ENCODE measurements at regions not wholly inside any gene's neighbourhood (a gene's known extent, or its start where the extent isn't known, plus 50 kb on each side); places are given as distances from the start of the nearest gene placed in this dataset.

GRCh38 chr15:96678386-96678785, 347.9 kb downstream of the NR2F2 start:
- CTCF ChIA-PET (ENCODE audit: low intra/inter-chr PET ratio, low total read pairs) = no interaction called here

GRCh38 chr15:96687388-96688107, 357.0 kb downstream of the NR2F2 start:
- 2% methylated on average over 5 of the region's 5 CpGs for WGBS (ENCODE audit: low lambda C conversion rate)
- TF ChIP-seq MBNL3 (CRISPR knock-in tag; conservative IDR thresholded peaks at IDR 0.05) (no peak), GRHL1 (CRISPR knock-in tag; conservative IDR thresholded peaks at IDR 0.05) (no peak), NR2F1 (CRISPR knock-in tag; IDR thresholded peaks at IDR 0.05) (no peak), KDM4B (CRISPR knock-in tag; IDR thresholded peaks at IDR 0.05) (no peak), THAP9 (CRISPR knock-in tag; IDR thresholded peaks at IDR 0.05; ENCODE audit: borderline replicate concordance) (no peak), ZNF776 (CRISPR knock-in tag; IDR thresholded peaks at IDR 0.05) (no peak), DNMT3B (CRISPR knock-in tag; conservative IDR thresholded peaks at IDR 0.05) (no peak)

More at GRCh38 chr15:96678386-96678785, 347.9 kb downstream of the NR2F2 start:
- POLR2A ChIA-PET = no interaction called here
- intact Hi-C loops (cut with micrococcal nuclease; ENCODE audit: unreplicated experiment) (no loop called here), in situ Hi-C loops (cut with HindIII; ENCODE audit: extremely low pct_ligation_motif_present, low pct_unique_long_range_greater_than_20kb) (no loop called here)
- Histone ChIP-seq H3K4me1 (ENCODE audit: insufficient read depth, low read length) (no peaks in the 10 kb centered on the region), H3K9ac (ENCODE audit: insufficient read depth, low read depth, low read length) (no peak overlapping the region), H3K9me3 (ENCODE audit: low read length) (peaks cover 12% of the 10 kb centered on the region), H3K4me2 (ENCODE audit: low read depth, low read length) (no peak overlapping the region), H3K79me2 (ENCODE audit: insufficient read depth, low read length) (no peaks in the 10 kb centered on the region), H3K36me3 (replicated peaks in 1 of 2; ENCODE audit: control insufficient read depth in 1 of 2, insufficient read depth in 2 of 2, low read length in 2 of 2) (no peaks in the 10 kb centered on the region), H3K27me3 (ENCODE audit: control insufficient read depth in 1 of 2, insufficient read depth in 2 of 2, low read length in 2 of 2) (no peaks in the 10 kb centered on the region), H4K20me1 (ENCODE audit: insufficient read depth, low read length) (no peaks in the 10 kb centered on the region), H2AFZ (ENCODE audit: low read length) (no peak overlapping the region), H3K27ac (ENCODE audit: extremely low read length, insufficient read depth, low read length) (no peak overlapping the region), H3K4me3 (replicated peaks in 1 of 3; ENCODE audit: insufficient read depth in 1 of 3, low read depth in 2 of 3, low read length in 3 of 3) (no peak overlapping the region)
- ATAC-seq = no peak
- 0% methylated on average over 3 of the region's 3 CpGs for WGBS (ENCODE audit: low lambda C conversion rate)
- BruUV-seq (replicated peaks) = no TSS peak
- FAIRE-seq = no peak
- no peak for DNase-seq (ENCODE audit: low spot score)
- TF ChIP-seq SIN3B (IDR thresholded peaks at IDR 0.05; ENCODE audit: low read length) (no peak), HIVEP1 (CRISPR knock-in tag; IDR thresholded peaks at IDR 0.05) (no peak), ZNF549 (CRISPR knock-in tag; IDR thresholded peaks at IDR 0.05) (no peak), BORCS8-MEF2B (CRISPR knock-in tag; IDR thresholded peaks at IDR 0.05) (no peak), SMARCE1 (IDR thresholded peaks at IDR 0.05; ENCODE audit: borderline replicate concordance) (no peak), ZBTB38 (CRISPR knock-in tag; IDR thresholded peaks at IDR 0.05) (no peak), ZNF607 (CRISPR knock-in tag; IDR thresholded peaks at IDR 0.05; ENCODE audit: borderline replicate concordance) (no peak), ZNF10 (CRISPR knock-in tag; IDR thresholded peaks at IDR 0.05; ENCODE audit: borderline replicate concordance, low read depth) (no peak), ZC3H4 (CRISPR knock-in tag; IDR thresholded peaks at IDR 0.05; ENCODE audit: borderline replicate concordance) (no peak), SNAI1 (CRISPR knock-in tag; IDR thresholded peaks at IDR 0.05; ENCODE audit: borderline replicate concordance) (no peak), ZNF33A (CRISPR knock-in tag; IDR thresholded peaks at IDR 0.05; ENCODE audit: borderline replicate concordance) (no peak), LBX2 (CRISPR knock-in tag; IDR thresholded peaks at IDR 0.05; ENCODE audit: borderline replicate concordance) (no peak), ZNF768 (CRISPR knock-in tag; IDR thresholded peaks at IDR 0.05) (no peak), HNF4A (CRISPR knock-in tag; IDR thresholded peaks at IDR 0.05) (no peak)

More at GRCh38 chr15:96687388-96688107, 357.0 kb downstream of the NR2F2 start:
- DNase-seq (ENCODE audit: low spot score) (no peak), ATAC-seq (no peak), FAIRE-seq (no peak)
- intact Hi-C loops (cut with micrococcal nuclease; ENCODE audit: unreplicated experiment) (no loop called here), in situ Hi-C loops (cut with HindIII; ENCODE audit: extremely low pct_ligation_motif_present, low pct_unique_long_range_greater_than_20kb) (no loop called here)
- Histone ChIP-seq H2AFZ (ENCODE audit: low read length) (no peak overlapping the region), H3K27me3 (ENCODE audit: control insufficient read depth in 1 of 2, insufficient read depth in 2 of 2, low read length in 2 of 2) (no peaks in the 10 kb centered on the region), H3K36me3 (replicated peaks in 1 of 2; ENCODE audit: control insufficient read depth in 1 of 2, insufficient read depth in 2 of 2, low read length in 2 of 2) (no peaks in the 10 kb centered on the region), H3K4me1 (ENCODE audit: insufficient read depth, low read length) (no peaks in the 10 kb centered on the region), H3K27ac (ENCODE audit: extremely low read length, insufficient read depth, low read length) (no peak overlapping the region), H3K4me2 (ENCODE audit: low read depth, low read length) (no peak overlapping the region), H3K9me3 (ENCODE audit: low read length) (no peaks in the 10 kb centered on the region), H3K79me2 (ENCODE audit: insufficient read depth, low read length) (no peaks in the 10 kb centered on the region), H3K4me3 (replicated peaks in 1 of 3; ENCODE audit: insufficient read depth in 1 of 3, low read depth in 2 of 3, low read length in 3 of 3) (no peak overlapping the region), H4K20me1 (ENCODE audit: insufficient read depth, low read length) (no peaks in the 10 kb centered on the region), H3K9ac (ENCODE audit: insufficient read depth, low read depth, low read length) (no peak overlapping the region)
- BruUV-seq (replicated peaks) = no TSS peak
- CTCF ChIA-PET (ENCODE audit: low intra/inter-chr PET ratio, low total read pairs) = no interaction called here
- POLR2A ChIA-PET = no interaction called here

Measured in HepG2 (cell line).